ENCODE measurements at regions not wholly inside any gene's neighbourhood (a gene's known extent, or its start where the extent isn't known, plus 50 kb on each side); places are given as distances from the start of the nearest gene placed in this dataset.

- Mint-ChIP-seq H3K9me3 (peaks cover 7% of the 10 kb centered on the region), H3K4me3 (no peak overlapping the region), H3K27me3 (ENCODE audit: low read depth) (no peaks in the 10 kb centered on the region), H3K36me3 (ENCODE audit: low read depth) (no peaks in the 10 kb centered on the region), H3K27ac (no peak overlapping the region), H3K4me1 (ENCODE audit: low read depth) (no peaks in the 10 kb centered on the region)
- DNase-seq (ENCODE audit: low spot score) = no peak
Observed at GRCh38 chr9:12464400-12464799, 228.8 kb upstream of the TYRP1 start.

- H3K4me1 Mint-ChIP-seq (ENCODE audit: low read depth) = no peaks in the 10 kb centered on the region
- no peak overlapping the region for H3K27ac Mint-ChIP-seq
- H3K4me3 Mint-ChIP-seq = no peak overlapping the region
- H3K9me3 Mint-ChIP-seq = peaks cover 7% of the 10 kb centered on the region
- H3K36me3 Mint-ChIP-seq (ENCODE audit: low read depth) = no peaks in the 10 kb centered on the region
- DNase-seq (ENCODE audit: low spot score) = no peak
- H3K27me3 Mint-ChIP-seq (ENCODE audit: low read depth) = no peaks in the 10 kb centered on the region
Observed at GRCh38 chr9:12464910-12465512, 228.2 kb upstream of the TYRP1 start.

- no peaks in the 10 kb centered on the region for H3K27me3 Mint-ChIP-seq (ENCODE audit: low read depth)
- no peaks in the 10 kb centered on the region for H3K36me3 Mint-ChIP-seq (ENCODE audit: low read depth)
- H3K27ac Mint-ChIP-seq = no peak overlapping the region
- no peak overlapping the region for H3K4me3 Mint-ChIP-seq
- H3K9me3 Mint-ChIP-seq = peaks cover 7% of the 10 kb centered on the region
- H3K4me1 Mint-ChIP-seq (ENCODE audit: low read depth) = no peaks in the 10 kb centered on the region
- no peak for DNase-seq (ENCODE audit: low spot score)
Observed at GRCh38 chr9:12469084-12469483, 224.1 kb upstream of the TYRP1 start.

GRCh38 chr9:12494411-12494810 lies 198.8 kb upstream of the TYRP1 start:
- Mint-ChIP-seq H3K9me3 (peaks cover 26% of the 10 kb centered on the region), H3K4me3 (no peak overlapping the region), H3K36me3 (ENCODE audit: low read depth) (no peaks in the 10 kb centered on the region), H3K4me1 (ENCODE audit: low read depth) (no peaks in the 10 kb centered on the region), H3K27ac (no peak overlapping the region), H3K27me3 (ENCODE audit: low read depth) (no peaks in the 10 kb centered on the region)
- DNase-seq (ENCODE audit: low spot score) = no peak

GRCh38 chr9:12497790-12498189 lies 195.4 kb upstream of the TYRP1 start:
- no peaks in the 10 kb centered on the region for H3K36me3 Mint-ChIP-seq (ENCODE audit: low read depth)
- DNase-seq (ENCODE audit: low spot score) = no peak
- H3K27ac Mint-ChIP-seq = no peak overlapping the region
- H3K9me3 Mint-ChIP-seq = peaks cover 24% of the 10 kb centered on the region
- no peaks in the 10 kb centered on the region for H3K4me1 Mint-ChIP-seq (ENCODE audit: low read depth)
- H3K4me3 Mint-ChIP-seq = no peak overlapping the region
- H3K27me3 Mint-ChIP-seq (ENCODE audit: low read depth) = no peaks in the 10 kb centered on the region

- Mint-ChIP-seq H3K4me3 (no peak overlapping the region), H3K36me3 (ENCODE audit: low read depth) (no peaks in the 10 kb centered on the region), H3K9me3 (peaks cover 27% of the 10 kb centered on the region), H3K27ac (no peak overlapping the region), H3K4me1 (ENCODE audit: low read depth) (no peaks in the 10 kb centered on the region), H3K27me3 (ENCODE audit: low read depth) (no peaks in the 10 kb centered on the region)
- DNase-seq (ENCODE audit: low spot score) = no peak
Observed at GRCh38 chr9:12502520-12502919, 190.7 kb upstream of the TYRP1 start.

GRCh38 chr9:12503606-12504122 lies 189.5 kb upstream of the TYRP1 start:
- Mint-ChIP-seq H3K9me3 (peaks cover 27% of the 10 kb centered on the region), H3K27ac (no peak overlapping the region), H3K4me3 (no peak overlapping the region), H3K4me1 (ENCODE audit: low read depth) (no peaks in the 10 kb centered on the region), H3K27me3 (ENCODE audit: low read depth) (no peaks in the 10 kb centered on the region), H3K36me3 (ENCODE audit: low read depth) (no peaks in the 10 kb centered on the region)
- DNase-seq (ENCODE audit: low spot score) = no peak

GRCh38 chr9:12510551-12510950 lies 182.6 kb upstream of the TYRP1 start:
- no peak for DNase-seq (ENCODE audit: low spot score)
- Mint-ChIP-seq H3K27me3 (ENCODE audit: low read depth) (no peaks in the 10 kb centered on the region), H3K9me3 (peaks cover 25% of the 10 kb centered on the region), H3K4me3 (no peak overlapping the region), H3K36me3 (ENCODE audit: low read depth) (no peaks in the 10 kb centered on the region), H3K27ac (no peak overlapping the region), H3K4me1 (ENCODE audit: low read depth) (no peaks in the 10 kb centered on the region)

- H3K27ac Mint-ChIP-seq = no peak overlapping the region
- peaks cover 15% of the 10 kb centered on the region for H3K9me3 Mint-ChIP-seq
Observed at GRCh38 chr9:12511726-12512125, 181.5 kb upstream of the TYRP1 start.

GRCh38 chr9:12516031-12516430 lies 177.2 kb upstream of the TYRP1 start:
- Mint-ChIP-seq H3K4me1 (ENCODE audit: low read depth) (no peaks in the 10 kb centered on the region), H3K27me3 (ENCODE audit: low read depth) (no peaks in the 10 kb centered on the region)

More at GRCh38 chr9:12511726-12512125, 181.5 kb upstream of the TYRP1 start:
- no peak for DNase-seq (ENCODE audit: low spot score)
- Mint-ChIP-seq H3K36me3 (ENCODE audit: low read depth) (no peaks in the 10 kb centered on the region), H3K4me1 (ENCODE audit: low read depth) (no peaks in the 10 kb centered on the region), H3K4me3 (no peak overlapping the region), H3K27me3 (ENCODE audit: low read depth) (no peaks in the 10 kb centered on the region)

GRCh38 chr9:12516573-12516972 lies 176.6 kb upstream of the TYRP1 start:
- no peaks in the 10 kb centered on the region for H3K27me3 Mint-ChIP-seq (ENCODE audit: low read depth)
- no peak overlapping the region for H3K4me3 Mint-ChIP-seq
- no peak overlapping the region for H3K27ac Mint-ChIP-seq
- no peaks in the 10 kb centered on the region for H3K36me3 Mint-ChIP-seq (ENCODE audit: low read depth)
- no peaks in the 10 kb centered on the region for H3K4me1 Mint-ChIP-seq (ENCODE audit: low read depth)
- DNase-seq (ENCODE audit: low spot score) = no peak
- H3K9me3 Mint-ChIP-seq = peaks cover 16% of the 10 kb centered on the region

More at GRCh38 chr9:12516031-12516430, 177.2 kb upstream of the TYRP1 start:
- Mint-ChIP-seq H3K4me3 (no peak overlapping the region), H3K36me3 (ENCODE audit: low read depth) (no peaks in the 10 kb centered on the region), H3K9me3 (peaks cover 16% of the 10 kb centered on the region), H3K27ac (no peak overlapping the region)
- no peak for DNase-seq (ENCODE audit: low spot score)

GRCh38 chr9:12538842-12539579 lies 154.2 kb upstream of the TYRP1 start:
- no peaks in the 10 kb centered on the region for H3K27me3 Mint-ChIP-seq (ENCODE audit: low read depth)
- peaks cover 39% of the 10 kb centered on the region for H3K9me3 Mint-ChIP-seq
- H3K27ac Mint-ChIP-seq = no peak overlapping the region
- no peaks in the 10 kb centered on the region for H3K4me1 Mint-ChIP-seq (ENCODE audit: low read depth)
- no peaks in the 10 kb centered on the region for H3K36me3 Mint-ChIP-seq (ENCODE audit: low read depth)
- H3K4me3 Mint-ChIP-seq = no peak overlapping the region
- DNase-seq (ENCODE audit: low spot score) = no peak

- Mint-ChIP-seq H3K9me3 (peaks cover 42% of the 10 kb centered on the region), H3K4me1 (ENCODE audit: low read depth) (no peaks in the 10 kb centered on the region)
- no peak for DNase-seq (ENCODE audit: low spot score)
Observed at GRCh38 chr9:12539580-12539975, 153.6 kb upstream of the TYRP1 start.

GRCh38 chr9:12544700-12545099 lies 148.5 kb upstream of the TYRP1 start:
- no peak overlapping the region for H3K27ac Mint-ChIP-seq
- no peaks in the 10 kb centered on the region for H3K27me3 Mint-ChIP-seq (ENCODE audit: low read depth)
- H3K4me1 Mint-ChIP-seq (ENCODE audit: low read depth) = no peaks in the 10 kb centered on the region
- DNase-seq (ENCODE audit: low spot score) = no peak
- no peaks in the 10 kb centered on the region for H3K36me3 Mint-ChIP-seq (ENCODE audit: low read depth)
- no peak overlapping the region for H3K4me3 Mint-ChIP-seq
- peaks cover 45% of the 10 kb centered on the region for H3K9me3 Mint-ChIP-seq

More at GRCh38 chr9:12539580-12539975, 153.6 kb upstream of the TYRP1 start:
- H3K4me3 Mint-ChIP-seq = no peak overlapping the region
- H3K27me3 Mint-ChIP-seq (ENCODE audit: low read depth) = no peaks in the 10 kb centered on the region
- no peak overlapping the region for H3K27ac Mint-ChIP-seq
- no peaks in the 10 kb centered on the region for H3K36me3 Mint-ChIP-seq (ENCODE audit: low read depth)
